IPS-20b (cell line): ENCODE measurements at regions not wholly inside any gene's neighbourhood (a gene's known extent, or its start where the extent isn't known, plus 50 kb on each side); places are given as distances from the start of the nearest gene placed in this dataset.
"Not testable (repeated sequence)": the region's sequence is repeated elsewhere in the genome, so short reads cannot be mapped to it uniquely, and the experiment has no call there.

Source experiments
- H3K27ac ChIP-seq: one replicate; pipeline ENCODE4 v1.5.1; 2013; ENCODE audit warnings: low read length
- H3K27me3 ChIP-seq: 2 replicates; pipeline ENCODE4 v1.6.1; 2013; ENCODE audit warnings: mild to moderate bottlenecking, low read length, inconsistent platforms; ENCODE audit not compliant: insufficient read depth
- H3K36me3 ChIP-seq: 2 replicates; pipeline ENCODE4 v1.6.1; 2013; ENCODE audit warnings: low read depth, mild to moderate bottlenecking, inconsistent platforms, low read length, moderate library complexity; ENCODE audit not compliant: insufficient read depth
- H3K4me1 ChIP-seq: 2 replicates; pipeline ENCODE4 v1.6.1; 2013; ENCODE audit warnings: mild to moderate bottlenecking, control low read depth, inconsistent platforms, low read length, moderate library complexity; ENCODE audit not compliant: insufficient read depth
- H3K4me3 ChIP-seq: 2 replicates; pipeline ENCODE4 v1.5.1; 2013; ENCODE audit warnings: mild to moderate bottlenecking, low read length, inconsistent platforms
- H3K9ac ChIP-seq: 2 replicates; pipeline ENCODE4 v1.6.1; 2013; ENCODE audit warnings: low read depth, mild to moderate bottlenecking, inconsistent platforms, low read length, moderate library complexity
- H3K9me3 ChIP-seq: 2 replicates; pipeline ENCODE4 v1.6.1; 2013; ENCODE audit warnings: mild to moderate bottlenecking, low read depth, low read length, inconsistent platforms; ENCODE audit not compliant: insufficient read depth

DNA sequence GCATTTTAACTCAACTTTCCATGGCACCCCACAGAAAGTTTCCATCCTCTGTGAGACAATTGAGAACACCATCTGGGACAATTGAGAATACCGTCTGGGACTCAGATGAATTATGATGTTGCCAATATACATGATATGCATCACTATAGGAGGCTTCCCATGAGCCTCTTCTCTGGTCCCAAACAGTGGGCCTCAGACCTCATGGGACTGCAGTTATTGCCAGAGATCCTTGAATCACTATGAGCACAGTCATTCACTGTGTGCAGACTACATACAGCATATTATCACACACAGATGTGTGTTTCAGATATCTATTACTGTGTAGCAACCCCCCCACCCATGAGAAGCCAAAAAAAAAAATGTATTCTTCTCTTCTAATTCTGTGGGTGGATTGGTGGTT lies 134.4 kb downstream of the GXYLT1 start:
- Histone ChIP-seq H3K9ac (no peak overlapping the region), H3K27me3 (no peaks in the 10 kb centered on the region), H3K4me1 (no peaks in the 10 kb centered on the region), H3K36me3 (no peaks in the 10 kb centered on the region), H3K4me3 (no peak overlapping the region), H3K27ac (no peak overlapping the region), H3K9me3 (no peaks in the 10 kb centered on the region)

DNA sequence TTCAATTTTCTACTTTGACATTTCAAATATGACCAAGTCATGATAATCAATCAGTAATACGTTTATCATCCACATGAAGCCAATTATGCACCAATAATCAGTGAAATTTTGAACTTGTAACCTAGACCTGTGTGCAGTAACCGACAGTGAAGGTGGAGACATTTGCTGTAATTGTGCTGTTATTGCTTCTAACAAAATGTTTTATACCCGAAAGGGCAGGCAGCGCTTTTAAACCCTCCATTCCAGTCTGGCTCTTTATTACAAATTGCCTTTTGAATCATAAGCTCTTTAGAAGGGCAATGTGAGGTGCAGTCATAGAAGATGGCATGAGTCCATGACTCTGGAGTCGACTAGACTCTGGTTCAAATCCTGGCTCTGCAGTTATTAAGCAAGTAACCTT lies 135.7 kb downstream of the GXYLT1 start:
- no peaks in the 10 kb centered on the region for H3K4me1 ChIP-seq
- H3K27ac ChIP-seq: no peak overlapping the region
- H3K4me3 ChIP-seq: no peak overlapping the region
- H3K9ac ChIP-seq: no peak overlapping the region
- H3K9me3 ChIP-seq: no peaks in the 10 kb centered on the region
- no peaks in the 10 kb centered on the region for H3K36me3 ChIP-seq
- no peaks in the 10 kb centered on the region for H3K27me3 ChIP-seq

DNA sequence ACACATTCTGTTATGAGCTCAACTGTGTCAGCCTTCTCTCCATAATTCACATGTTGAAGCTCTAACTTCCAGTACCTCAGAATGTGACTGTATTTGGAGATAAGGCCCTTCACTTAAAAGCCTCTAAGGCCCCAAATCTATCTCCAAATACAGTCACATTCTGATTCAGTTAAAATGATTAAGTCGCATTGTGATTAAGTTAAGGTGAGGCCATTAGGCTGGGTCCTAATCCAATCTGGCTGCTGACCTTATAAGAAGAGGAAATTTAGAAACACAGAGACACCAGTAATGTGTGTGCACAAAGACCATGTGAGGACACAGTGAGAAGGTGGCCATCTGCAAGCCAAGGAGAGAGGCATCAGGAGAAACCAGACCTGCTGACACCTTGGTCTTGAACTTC lies 141.6 kb downstream of the GXYLT1 start:
- no peaks in the 10 kb centered on the region for H3K9me3 ChIP-seq
- no peaks in the 10 kb centered on the region for H3K36me3 ChIP-seq
- no peak overlapping the region for H3K9ac ChIP-seq
- H3K4me1 ChIP-seq: no peaks in the 10 kb centered on the region
- no peak overlapping the region for H3K27ac ChIP-seq
- H3K27me3 ChIP-seq: no peaks in the 10 kb centered on the region
- H3K4me3 ChIP-seq: no peak overlapping the region

DNA sequence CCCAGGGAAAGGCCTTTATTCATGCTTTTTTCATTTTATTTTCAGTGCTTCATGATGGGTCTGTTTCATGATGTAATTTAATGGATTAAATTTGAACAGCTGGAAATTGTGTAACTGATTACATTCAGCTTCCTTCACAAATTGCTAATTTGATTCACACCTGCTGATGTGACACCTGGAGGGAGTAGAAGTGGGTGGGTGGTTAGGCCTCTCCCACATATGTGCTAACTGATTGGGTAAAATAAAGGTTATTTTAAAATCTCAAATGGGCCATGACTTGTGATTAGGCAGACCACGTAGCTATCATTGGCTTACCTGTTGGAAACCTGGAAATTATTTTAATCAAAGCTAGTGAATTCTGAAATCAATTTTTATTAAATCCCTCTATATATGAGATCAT lies 142.1 kb downstream of the GXYLT1 start:
- H3K4me3 ChIP-seq: no peak overlapping the region
- no peaks in the 10 kb centered on the region for H3K4me1 ChIP-seq
- H3K36me3 ChIP-seq: no peaks in the 10 kb centered on the region
- no peak overlapping the region for H3K9ac ChIP-seq
- no peaks in the 10 kb centered on the region for H3K27me3 ChIP-seq
- no peak overlapping the region for H3K27ac ChIP-seq
- no peaks in the 10 kb centered on the region for H3K9me3 ChIP-seq

DNA sequence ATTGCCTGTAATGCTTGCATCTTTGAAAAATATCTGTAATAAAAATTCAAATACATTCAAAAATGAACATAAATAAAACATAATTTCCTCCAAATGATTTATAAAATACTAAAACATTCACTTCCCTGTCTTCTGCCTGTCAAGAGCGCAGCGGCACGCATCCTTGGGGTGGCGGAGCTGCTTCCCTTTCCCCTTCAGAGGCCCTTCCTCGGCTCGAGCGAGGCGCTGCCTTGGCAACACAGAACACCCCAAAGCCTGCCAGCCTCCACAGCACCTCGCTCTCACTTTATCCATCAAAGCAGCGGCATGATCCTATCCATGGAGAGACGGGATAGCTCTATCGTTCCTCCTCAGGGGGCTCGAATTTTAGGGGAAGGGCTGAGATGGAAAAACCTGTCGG lies 146.2 kb downstream of the GXYLT1 start:
- Histone ChIP-seq H3K36me3 (no peaks in the 10 kb centered on the region), H3K4me3 (no peak overlapping the region), H3K27me3 (no peaks in the 10 kb centered on the region), H3K9ac (no peak overlapping the region), H3K27ac (no peak overlapping the region), H3K4me1 (no peaks in the 10 kb centered on the region), H3K9me3 (no peaks in the 10 kb centered on the region)

DNA sequence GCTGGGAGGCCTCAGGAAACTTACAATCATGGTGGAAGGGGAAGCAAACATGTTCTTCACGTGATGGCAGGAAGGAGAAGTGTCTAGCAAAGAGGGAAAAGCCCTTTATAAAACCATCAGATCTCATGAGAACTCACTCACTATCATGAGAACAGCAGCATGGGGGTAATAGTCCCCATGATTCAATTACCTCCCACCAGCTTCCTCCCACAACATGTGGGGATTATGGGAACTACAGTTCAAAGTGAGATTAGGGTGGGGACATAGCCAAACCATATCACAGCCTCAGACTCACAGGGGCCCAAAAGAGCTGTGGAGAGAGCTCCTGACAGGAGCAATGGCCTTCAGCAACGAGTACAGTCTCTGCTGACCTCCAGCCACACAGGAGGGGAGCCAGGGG lies 151.4 kb downstream of the GXYLT1 start:
- peaks cover 9% of the 10 kb centered on the region; the same call in 1 of the 2 replicates for H3K9me3 ChIP-seq
- H3K9ac ChIP-seq: no peak overlapping the region
- H3K27ac ChIP-seq: no peak overlapping the region
- H3K27me3 ChIP-seq: no peaks in the 10 kb centered on the region
- no peaks in the 10 kb centered on the region for H3K4me1 ChIP-seq
- H3K4me3 ChIP-seq: no peak overlapping the region
- no peaks in the 10 kb centered on the region for H3K36me3 ChIP-seq

DNA sequence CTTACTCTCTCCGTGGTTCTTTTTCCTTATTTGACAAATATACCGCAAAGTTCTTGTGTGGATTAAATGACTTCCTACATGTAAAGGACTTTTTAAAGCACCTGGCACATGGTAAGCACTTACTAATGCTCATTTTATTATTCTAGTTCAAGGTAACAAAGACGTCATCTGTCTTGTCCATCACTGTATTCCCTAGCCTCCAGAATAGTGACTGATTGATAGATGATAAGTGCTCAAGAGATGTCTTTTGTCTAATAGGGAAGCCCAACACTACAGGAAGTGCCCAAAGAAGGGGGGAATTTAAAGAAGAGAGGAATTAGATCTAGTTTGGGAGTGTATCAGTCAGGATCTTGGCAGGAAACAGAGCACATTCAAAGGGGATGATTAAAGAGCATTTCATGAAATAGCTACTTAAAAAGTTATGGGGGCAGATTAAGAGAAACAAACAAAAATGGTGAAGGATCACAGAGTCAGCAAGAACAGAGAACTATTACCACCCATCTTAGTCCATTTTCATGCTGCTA lies 151.9 kb downstream of the GXYLT1 start:
- no peak overlapping the region for H3K4me3 ChIP-seq
- no peak overlapping the region for H3K9ac ChIP-seq
- H3K9me3 ChIP-seq: peaks cover 9% of the 10 kb centered on the region; the same call in 1 of the 2 replicates
- no peaks in the 10 kb centered on the region for H3K36me3 ChIP-seq
- H3K27ac ChIP-seq: no peak overlapping the region
- H3K4me1 ChIP-seq: no peaks in the 10 kb centered on the region
- H3K27me3 ChIP-seq: no peaks in the 10 kb centered on the region

DNA sequence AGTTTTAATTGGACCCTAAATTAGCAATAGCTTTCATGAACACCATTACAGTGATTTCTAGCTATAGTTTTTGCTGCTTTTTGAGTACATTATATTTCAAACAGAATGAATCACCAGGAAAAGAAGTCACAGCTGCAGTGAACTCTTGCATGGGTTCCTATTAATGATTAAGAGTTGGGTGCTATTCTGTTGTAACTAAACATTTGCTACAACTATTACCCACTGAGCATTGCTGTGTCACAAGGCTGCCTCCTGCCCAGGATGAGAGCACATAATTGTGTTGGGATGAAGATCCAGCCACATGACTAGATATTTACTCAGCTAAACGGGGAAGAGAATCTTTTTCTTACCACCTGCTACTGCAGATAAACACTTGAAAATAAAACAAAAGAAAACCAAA lies 152.7 kb downstream of the GXYLT1 start:
- Histone ChIP-seq H3K36me3 (no peaks in the 10 kb centered on the region), H3K9ac (no peak overlapping the region), H3K27me3 (no peaks in the 10 kb centered on the region), H3K4me3 (no peak overlapping the region), H3K27ac (no peak overlapping the region), H3K4me1 (no peaks in the 10 kb centered on the region), H3K9me3 (peaks cover 9% of the 10 kb centered on the region; the same call in 1 of the 2 replicates)

DNA sequence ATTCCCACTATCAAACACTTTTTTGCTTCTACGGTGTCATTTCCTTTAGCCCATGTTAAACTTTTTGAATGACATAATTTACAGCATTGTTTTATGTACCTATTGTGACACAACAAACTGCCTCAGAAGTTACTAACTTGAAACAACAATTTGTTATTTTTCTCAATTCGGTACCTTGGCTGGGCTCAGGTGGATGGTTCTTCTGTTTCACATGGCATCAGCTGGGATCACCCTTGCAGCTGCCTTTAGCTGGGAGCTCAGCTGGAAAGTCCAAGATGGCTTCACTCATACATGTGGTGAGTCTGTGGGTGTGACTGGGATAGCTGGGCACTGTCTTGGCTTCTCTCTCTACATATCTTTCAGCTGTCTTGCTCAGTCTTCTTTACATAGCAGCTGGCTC lies 156.0 kb downstream of the GXYLT1 start:
- Histone ChIP-seq H3K4me3 (no peak overlapping the region), H3K27me3 (no peaks in the 10 kb centered on the region), H3K9me3 (peaks cover 9% of the 10 kb centered on the region; the same call in 1 of the 2 replicates), H3K9ac (no peak overlapping the region), H3K36me3 (no peaks in the 10 kb centered on the region), H3K27ac (no peak overlapping the region), H3K4me1 (no peaks in the 10 kb centered on the region)

DNA sequence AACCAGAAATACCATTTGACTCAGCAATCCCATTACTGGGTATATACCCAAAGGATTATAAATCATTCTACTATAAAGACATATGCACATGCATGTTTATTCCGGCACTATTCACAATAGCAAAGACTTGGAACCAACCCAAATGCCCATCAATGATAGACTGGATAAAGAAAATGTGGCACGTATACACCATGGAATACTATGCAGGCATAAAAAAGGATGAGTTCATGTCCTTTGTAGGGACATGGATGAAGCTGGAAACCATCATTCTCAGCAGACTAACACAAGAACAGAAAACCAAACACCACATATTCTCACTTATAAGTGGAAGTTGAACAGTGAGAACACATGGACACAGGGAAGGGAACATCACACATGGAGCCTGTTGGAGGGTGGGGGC lies 158.2 kb downstream of the GXYLT1 start:
- not testable (repeated sequence) for H3K27ac ChIP-seq, H3K27me3 ChIP-seq, H3K4me1 ChIP-seq, H3K4me3 ChIP-seq, H3K9ac ChIP-seq, H3K9me3 ChIP-seq, H3K36me3 ChIP-seq

DNA sequence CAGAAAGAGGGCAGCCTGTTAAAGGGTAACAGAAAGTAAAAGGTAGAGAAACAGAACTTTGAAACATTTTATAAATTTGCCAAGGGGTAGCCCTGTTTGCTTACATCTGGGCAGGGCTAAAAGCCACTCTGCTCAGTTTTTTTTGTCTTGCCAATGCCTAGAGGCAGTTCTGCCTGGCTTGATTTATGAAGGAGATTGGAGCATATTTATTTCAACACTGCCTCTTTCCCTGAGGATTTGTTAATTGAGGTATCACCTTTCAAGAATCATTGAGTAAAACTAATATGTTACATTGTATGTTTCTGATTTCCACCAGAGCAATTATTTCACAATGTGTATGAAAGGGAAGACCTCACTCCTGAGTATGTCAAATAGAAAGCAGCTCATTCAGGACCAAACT lies 160.8 kb downstream of the GXYLT1 start:
- no peak overlapping the region for H3K9ac ChIP-seq

DNA sequence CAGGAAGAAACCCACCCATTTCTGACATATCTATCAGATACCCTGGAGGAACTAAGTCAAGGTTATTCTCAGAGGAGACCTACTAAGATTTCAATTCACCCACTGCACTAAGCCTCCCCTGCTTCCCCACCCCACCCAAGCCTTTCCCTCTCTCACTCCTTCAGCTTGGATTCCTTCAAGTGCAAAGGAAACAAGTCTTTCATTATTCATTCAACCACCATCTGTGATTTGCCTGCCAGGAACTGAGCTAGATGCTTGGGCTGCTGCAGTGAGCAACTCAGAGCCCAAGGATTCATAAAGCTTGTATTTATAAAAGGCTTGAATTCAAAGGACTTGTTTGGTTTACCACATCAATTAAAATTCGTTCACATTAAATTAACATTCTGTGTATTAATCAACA lies 161.3 kb downstream of the GXYLT1 start:
- H3K9me3 ChIP-seq: peaks cover 7% of the 10 kb centered on the region
- peaks cover 7% of the 10 kb centered on the region; the same call in 1 of the 2 replicates for H3K4me1 ChIP-seq
- H3K4me3 ChIP-seq: no peak overlapping the region
- no peaks in the 10 kb centered on the region for H3K27me3 ChIP-seq
- no peak overlapping the region for H3K27ac ChIP-seq
- H3K9ac ChIP-seq: no peak overlapping the region
- H3K36me3 ChIP-seq: no peaks in the 10 kb centered on the region

More for the DNA sequence above, 160.8 kb downstream of the GXYLT1 start:
- Histone ChIP-seq H3K27ac (no peak overlapping the region), H3K27me3 (no peaks in the 10 kb centered on the region), H3K4me3 (no peak overlapping the region), H3K9me3 (peaks cover 11% of the 10 kb centered on the region), H3K4me1 (peaks cover 7% of the 10 kb centered on the region; the same call in 1 of the 2 replicates), H3K36me3 (no peaks in the 10 kb centered on the region)
